ENCODE measurements at regions not wholly inside any gene's neighbourhood (a gene's known extent, or its start where the extent isn't known, plus 50 kb on each side); places are given as distances from the start of the nearest gene placed in this dataset.
A peak's percentile ranks its signal among the peaks of the same experiment; 100 is the strongest.

GRCh38 chr12:85639834-85640233 lies 196.4 kb downstream of the RASSF9 start:
- no peaks in the 10 kb centered on the region for H3K36me3 ChIP-seq
- no peaks in the 10 kb centered on the region for H3K4me1 ChIP-seq
- no peaks in the 10 kb centered on the region for H3K9me3 ChIP-seq
- H3K27ac ChIP-seq = no peak overlapping the region
- H3K4me3 ChIP-seq = no peak overlapping the region
- DNase-seq = no peak
- no peaks in the 10 kb centered on the region for H3K27me3 ChIP-seq
- no peak for TF ChIP-seq POLR2A (IDR thresholded peaks at IDR 0.05)
- no peak for TF ChIP-seq CTCF (IDR thresholded peaks at IDR 0.05)

GRCh38 chr12:85641796-85642195 lies 194.4 kb downstream of the RASSF9 start:
- H3K27me3 ChIP-seq = no peaks in the 10 kb centered on the region
- H3K4me1 ChIP-seq = no peaks in the 10 kb centered on the region
- no peak for DNase-seq
- H3K9me3 ChIP-seq = no peaks in the 10 kb centered on the region
- H3K27ac ChIP-seq = no peak overlapping the region
- no peaks in the 10 kb centered on the region for H3K36me3 ChIP-seq
- no peak overlapping the region for H3K4me3 ChIP-seq
- no peak for TF ChIP-seq CTCF (IDR thresholded peaks at IDR 0.05)
- TF ChIP-seq POLR2A (IDR thresholded peaks at IDR 0.05) = no peak

GRCh38 chr12:85642288-85642687 lies 193.9 kb downstream of the RASSF9 start:
- no peaks in the 10 kb centered on the region for H3K9me3 ChIP-seq
- H3K27ac ChIP-seq = no peak overlapping the region
- DNase-seq = no peak
- no peaks in the 10 kb centered on the region for H3K4me1 ChIP-seq
- H3K27me3 ChIP-seq = no peaks in the 10 kb centered on the region
- no peaks in the 10 kb centered on the region for H3K36me3 ChIP-seq
- H3K4me3 ChIP-seq = no peak overlapping the region
- no peak for TF ChIP-seq CTCF (IDR thresholded peaks at IDR 0.05)
- no peak for TF ChIP-seq POLR2A (IDR thresholded peaks at IDR 0.05)

- TF ChIP-seq CTCF (IDR thresholded peaks at IDR 0.05) = peak in 2 of 6 experiments; percentile 27 to 41
- no peak for TF ChIP-seq POLR2A (IDR thresholded peaks at IDR 0.05)
- Histone ChIP-seq H3K27me3 (no peaks in the 10 kb centered on the region), H3K4me1 (no peaks in the 10 kb centered on the region), H3K4me3 (no peak overlapping the region), H3K9me3 (no peaks in the 10 kb centered on the region), H3K36me3 (no peaks in the 10 kb centered on the region), H3K27ac (no peak overlapping the region)
- DNase-seq = no peak
Observed at GRCh38 chr12:85642808-85643207, 193.4 kb downstream of the RASSF9 start.

GRCh38 chr12:85644508-85644907 lies 191.7 kb downstream of the RASSF9 start:
- DNase-seq = no peak
- H3K4me1 ChIP-seq = no peaks in the 10 kb centered on the region
- H3K27me3 ChIP-seq = no peaks in the 10 kb centered on the region
- no peaks in the 10 kb centered on the region for H3K9me3 ChIP-seq
- H3K27ac ChIP-seq = no peak overlapping the region
- no peaks in the 10 kb centered on the region for H3K36me3 ChIP-seq
- TF ChIP-seq POLR2A (IDR thresholded peaks at IDR 0.05) (no peak), CTCF (IDR thresholded peaks at IDR 0.05) (no peak)
- no peak overlapping the region for H3K4me3 ChIP-seq

All from Peyer's patch (tissue), 4 donors.